ENCODE measurements at regions not wholly inside any gene's neighbourhood (a gene's known extent, or its start where the extent isn't known, plus 50 kb on each side); places are given as distances from the start of the nearest gene placed in this dataset.

GRCh38 chr1:43041591-43041990, 82.9 kb upstream of the SLC2A1 start:
- DNase-seq (ENCODE audit: insufficient read length, low spot score) (no peak), FAIRE-seq (no peak)
- no peak for TF ChIP-seq CTCF (IDR thresholded peaks at IDR 0.05; ENCODE audit: insufficient read depth, missing control alignments)

GRCh38 chr1:43039228-43040055, 80.8 kb upstream of the SLC2A1 start:
- DNase-seq (ENCODE audit: insufficient read length, low spot score): no peak
- no peak for FAIRE-seq
- no peak for TF ChIP-seq CTCF (IDR thresholded peaks at IDR 0.05; ENCODE audit: insufficient read depth, missing control alignments)

GRCh38 chr1:43038232-43038935, 79.7 kb upstream of the SLC2A1 start:
- FAIRE-seq (no peak), DNase-seq (ENCODE audit: insufficient read length, low spot score) (no peak)
- TF ChIP-seq CTCF (IDR thresholded peaks at IDR 0.05; ENCODE audit: insufficient read depth, missing control alignments): no peak

- DNase-seq (ENCODE audit: insufficient read length, low spot score) (no peak), FAIRE-seq (no peak)
- TF ChIP-seq CTCF (IDR thresholded peaks at IDR 0.05; ENCODE audit: insufficient read depth, missing control alignments): no peak
Observed at GRCh38 chr1:43037466-43037865, 78.8 kb upstream of the SLC2A1 start.

GRCh38 chr1:43036932-43037331, 78.3 kb upstream of the SLC2A1 start:
- FAIRE-seq: no peak

GRCh38 chr1:43035821-43036741, 77.4 kb upstream of the SLC2A1 start:
- no peak for FAIRE-seq
- TF ChIP-seq CTCF (IDR thresholded peaks at IDR 0.05; ENCODE audit: insufficient read depth, missing control alignments): no peak
- DNase-seq (ENCODE audit: insufficient read length, low spot score): no peak

More at GRCh38 chr1:43036932-43037331, 78.3 kb upstream of the SLC2A1 start:
- no peak for TF ChIP-seq CTCF (IDR thresholded peaks at IDR 0.05; ENCODE audit: insufficient read depth, missing control alignments)
- DNase-seq (ENCODE audit: insufficient read length, low spot score): no peak

Measured in D721Med (cell line).